GM12878 (cell line): ENCODE measurements at regions not wholly inside any gene's neighbourhood (a gene's known extent, or its start where the extent isn't known, plus 50 kb on each side); places are given as distances from the start of the nearest gene placed in this dataset.

ENCODE experiments used
- ATAC-seq: fragments of 200-7000 bp; cut with Tn5 transposase; 3 replicates; pipeline ENCODE4 v1.9.1; 2020; ENCODE audit warnings: mild to moderate bottlenecking, moderate library complexity
- BruUV-seq: library from RNA; stranded (reverse); fragments of 400-500 nt; replicated peaks from 2 replicates; lab custom pipeline; 2021; lab: Mats Ljungman, UMichigan
- CTCF ChIA-PET: fragments of 300-600 bp; sonication (Branson Sonifier 250); formaldehyde crosslinking; extraction: SDS; loops from one replicate; lab custom pipeline; 2021; ENCODE audit warnings: inconsistent platforms; lab: Yijun Ruan, JAX
- POLR2A ChIA-PET: fragments of 350-600 bp; formaldehyde crosslinking; extraction: SDS; loops from one replicate; lab custom pipeline; 2021; ENCODE audit warnings: inconsistent platforms; lab: Charles Lee
- RAD21 ChIA-PET: fragments of 300-600 bp; sonication (Branson Sonifier 250); formaldehyde crosslinking; loops from one replicate; lab custom pipeline; 2023; ENCODE audit warnings: antibody characterized with exemption; ENCODE audit not compliant: unreplicated experiment; lab: Charles Lee
- SMC1A ChIA-PET: fragments of 300-600 bp; sonication (Branson Sonifier 250); formaldehyde crosslinking; loops from one replicate; lab custom pipeline; 2023; ENCODE audit not compliant: unreplicated experiment, uncharacterized antibody; lab: Charles Lee
- DNase-seq: peaks from one replicate; pipeline ENCODE4 v3.0.0-alpha.2; 2011; ENCODE audit warnings: low read depth, low spot score
- FAIRE-seq: peaks from 3 replicates; lab custom pipeline; 2011; peaks lifted over from hg19 to GRCh38; lab: Jason Lieb, UNC
- H2AFZ ChIP-seq: 2 replicates; pipeline ENCODE4 v1.6.0; 2011; ENCODE audit warnings: low read depth, low read length, control low read depth; ENCODE audit not compliant: control insufficient read depth
- H3K27ac ChIP-seq: 2 replicates; pipeline ENCODE4 v1.5.1; 2011; ENCODE audit warnings: control low read depth; ENCODE audit not compliant: control insufficient read depth, insufficient read depth
- H3K27me3 ChIP-seq, 2 experiments: replicated peaks in 1 of 2; 2 replicates each; pipeline versions ENCODE4 v1.6.0 to v1.6.1; 2011; ENCODE audit warnings: low read length in 1 of 2; ENCODE audit not compliant: control insufficient read depth in 2 of 2, insufficient read depth in 2 of 2
- H3K36me3 ChIP-seq, 2 experiments: 2 replicates each; pipeline ENCODE4 v1.5.1; 2011; ENCODE audit warnings: low read length in 1 of 2; ENCODE audit not compliant: control insufficient read depth in 2 of 2, insufficient read depth in 2 of 2
- H3K4me1 ChIP-seq: 2 replicates; pipeline ENCODE4 v1.6.1; 2011; ENCODE audit warnings: mild to moderate bottlenecking, low read length, moderate library complexity, mixed read lengths; ENCODE audit not compliant: control insufficient read depth, insufficient read depth
- H3K4me2 ChIP-seq: 2 replicates; pipeline ENCODE4 v1.6.0; 2011; ENCODE audit warnings: control low read depth; ENCODE audit not compliant: control insufficient read depth, insufficient read depth
- H3K4me3 ChIP-seq: fragments of 200-600 bp; sonication (generic); 2 replicates; pipeline ENCODE4 v1.5.1; 2016
- H3K79me2 ChIP-seq: 2 replicates; pipeline ENCODE4 v1.6.0; 2011; ENCODE audit warnings: low read length; ENCODE audit not compliant: control insufficient read depth, insufficient read depth
- H3K9ac ChIP-seq: 2 replicates; pipeline ENCODE4 v1.8.0; 2011; ENCODE audit warnings: low read length, control low read depth, mixed read lengths; ENCODE audit not compliant: control insufficient read depth, insufficient read depth
- H3K9me3 ChIP-seq: replicated peaks from 3 replicates; pipeline ENCODE4 v1.5.1; 2011; ENCODE audit warnings: mild to moderate bottlenecking, low read length; ENCODE audit not compliant: control insufficient read depth, insufficient read depth
- H4K20me1 ChIP-seq: 2 replicates; pipeline ENCODE4 v1.6.0; 2011; ENCODE audit not compliant: control insufficient read depth, insufficient read depth
- ATF7 ChIP-seq: fragments of 450-650 bp; IDR thresholded peaks from 2 replicates; pipeline ENCODE4 v1.6.1; 2016; ENCODE audit warnings: low read depth, mild to moderate bottlenecking
- BCL11A ChIP-seq: IDR thresholded peaks from 2 replicates; pipeline ENCODE4 v1.6.1; 2011; ENCODE audit warnings: low read depth, low read length
- CBFB ChIP-seq: IDR thresholded peaks from 2 replicates; pipeline ENCODE4 v1.6.1; 2016; ENCODE audit warnings: antibody characterized with exemption, low read depth
- CREB1 ChIP-seq: IDR thresholded peaks from 2 replicates; pipeline ENCODE4 v1.6.1; 2012; ENCODE audit warnings: low read depth, mild to moderate bottlenecking, inconsistent platforms
- MEF2B ChIP-seq: fragments of 450-650 bp; IDR thresholded peaks from 2 replicates; pipeline ENCODE4 v1.6.1; 2018; ENCODE audit warnings: mild to moderate bottlenecking, moderate library complexity; ENCODE audit not compliant: partially characterized antibody, poor library complexity, severe bottlenecking
- NKRF ChIP-seq: fragments of 450-650 bp; conservative IDR thresholded peaks from 2 replicates; pipeline ENCODE4 v1.6.1; 2017; ENCODE audit warnings: mild to moderate bottlenecking, moderate library complexity
- PAX5 ChIP-seq: IDR thresholded peaks from 2 replicates; pipeline ENCODE4 v1.6.1; 2011; ENCODE audit warnings: low read depth, low read length, borderline replicate concordance
- RCOR1 ChIP-seq: conservative IDR thresholded peaks from 2 replicates; pipeline ENCODE4 v1.6.1; 2012; ENCODE audit warnings: low read depth, low read length, improper control_type of control experiment
- SREBF2 ChIP-seq: IDR thresholded peaks from 2 replicates; pipeline ENCODE4 v1.6.1; 2012; ENCODE audit warnings: mild to moderate bottlenecking, low read length
- STAT1 ChIP-seq: fragments of 450-650 bp; conservative IDR thresholded peaks from 2 replicates; pipeline ENCODE4 v1.6.1; 2014; ENCODE audit warnings: antibody characterized with exemption, mild to moderate bottlenecking
- whole genome bisulfite sequencing: methylation state at CpG from one replicate; pipeline ENCODE4 v1.1.6; 2016; ENCODE audit warnings: low lambda C conversion rate; ENCODE audit not compliant: insufficient replicate concordance, insufficient coverage; ENCODE audit errors: missing lambda C conversion rate; 5-methylcytosine and 5-hydroxymethylcytosine counted together
- in situ Hi-C: fragments of 300-500 bp; cut with MboI; formaldehyde crosslinking; loops from 9 replicates; pipeline ENCODE4 v1.14.3; 2018; ENCODE audit warnings: mixed read lengths
- intact Hi-C: fragments of 100-400 bp; cut with micrococcal nuclease; formaldehyde crosslinking; loops from one replicate; pipeline ENCODE4 v1.14.2; 2022; ENCODE audit not compliant: unreplicated experiment
- TF ChIP-seq, protein P1 (sequence below): IDR thresholded peaks from 2 replicates; pipeline ENCODE4 v1.6.1; 2012; ENCODE audit warnings: low read length, inconsistent platforms

DNA sequence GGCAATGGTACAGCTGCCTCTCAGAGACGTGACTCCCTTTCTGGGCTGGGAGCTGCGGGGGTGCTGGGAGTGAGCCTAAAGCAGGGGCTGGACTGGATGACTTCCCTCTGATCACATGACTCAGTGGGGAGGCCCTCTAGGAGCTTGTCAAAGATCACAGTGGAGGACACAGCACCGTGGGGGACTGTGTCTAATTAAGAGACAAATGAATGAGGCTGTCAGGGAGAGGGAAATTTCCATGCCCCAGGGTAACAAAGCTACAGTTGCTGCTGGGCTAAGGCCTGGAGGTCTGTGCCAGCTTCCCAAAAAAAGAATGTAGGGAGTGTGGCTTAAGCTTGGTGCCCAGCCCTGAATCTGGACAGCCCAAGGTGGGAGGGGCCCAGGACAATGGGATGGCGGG lies 262.8 kb upstream of the PLET1 start:
- Histone ChIP-seq H3K79me2 (no peaks in the 10 kb centered on the region), H4K20me1 (no peaks in the 10 kb centered on the region), H3K27me3 (peaks cover 0 to 3% of the 10 kb centered on the region in 2 experiments; a peak in 2 of 4 replicates), H3K36me3 (no peaks in the 10 kb centered on the region), H2AFZ (no peak overlapping the region), H3K4me3 (no peak overlapping the region), H3K9ac (no peak overlapping the region), H3K4me2 (no peak overlapping the region), H3K9me3 (no peaks in the 10 kb centered on the region), H3K4me1 (peaks cover 13% of the 10 kb centered on the region), H3K27ac (no peak overlapping the region)
- no peak for FAIRE-seq
- no TSS peak for BruUV-seq
- ChIA-PET SMC1A (interaction anchor here (1.0 to 1.5 kb wide), 2 partner anchors 13 kb away, joined by 3 to 4 read pairs; no protein-coding TSS in a partner anchor), CTCF (no interaction called here), RAD21 (no interaction called here), POLR2A (no interaction called here)
- no peak for TF ChIP-seq MEF2B
- no peak for TF ChIP-seq CREB1
- no peak for TF ChIP-seq SREBF2
- TF ChIP-seq STAT1: no peak
- TF ChIP-seq CBFB: no peak
- TF ChIP-seq PAX5: no peak
- no peak for TF ChIP-seq ATF7
- TF ChIP-seq NKRF: no peak
- TF ChIP-seq RCOR1: no peak
- TF ChIP-seq BCL11A: no peak
- TF ChIP-seq, protein P1, sequence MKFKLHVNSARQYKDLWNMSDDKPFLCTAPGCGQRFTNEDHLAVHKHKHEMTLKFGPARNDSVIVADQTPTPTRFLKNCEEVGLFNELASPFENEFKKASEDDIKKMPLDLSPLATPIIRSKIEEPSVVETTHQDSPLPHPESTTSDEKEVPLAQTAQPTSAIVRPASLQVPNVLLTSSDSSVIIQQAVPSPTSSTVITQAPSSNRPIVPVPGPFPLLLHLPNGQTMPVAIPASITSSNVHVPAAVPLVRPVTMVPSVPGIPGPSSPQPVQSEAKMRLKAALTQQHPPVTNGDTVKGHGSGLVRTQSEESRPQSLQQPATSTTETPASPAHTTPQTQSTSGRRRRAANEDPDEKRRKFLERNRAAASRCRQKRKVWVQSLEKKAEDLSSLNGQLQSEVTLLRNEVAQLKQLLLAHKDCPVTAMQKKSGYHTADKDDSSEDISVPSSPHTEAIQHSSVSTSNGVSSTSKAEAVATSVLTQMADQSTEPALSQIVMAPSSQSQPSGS: no peak
- WGBS: 49% methylated on average over 4 of the region's 4 CpGs
- ATAC-seq: no peak
- intact Hi-C loops: no loop called here
- no peak for DNase-seq
- in situ Hi-C loops: no loop called here
